Activated naive CD4-positive, alpha-beta T cell treated with anti-CD3 and anti-CD28 coated beads, Interleukin-2, amount 50 U/mL, for 24 hours (primary cell): ENCODE measurements at regions not wholly inside any gene's neighbourhood (a gene's known extent, or its start where the extent isn't known, plus 50 kb on each side); places are given as distances from the start of the nearest gene placed in this dataset.
"Not testable (repeated sequence)": the region's sequence is repeated elsewhere in the genome, so short reads cannot be mapped to it uniquely, and the experiment has no call there.

Experiments used
- H3K27ac Mint-ChIP-seq: one replicate; pipeline ENCODE4 v1.8.0; 2021; ENCODE audit warnings: mild to moderate bottlenecking, mixed read lengths
- H3K27me3 Mint-ChIP-seq: one replicate; pipeline ENCODE4 v1.8.0; 2021; ENCODE audit warnings: mixed read lengths
- H3K36me3 Mint-ChIP-seq: one replicate; pipeline ENCODE4 v1.8.0; 2021; ENCODE audit warnings: mixed read lengths
- H3K4me1 Mint-ChIP-seq: one replicate; pipeline ENCODE4 v1.8.0; 2021; ENCODE audit warnings: mixed read lengths
- H3K4me3 Mint-ChIP-seq: one replicate; pipeline ENCODE4 v1.8.0; 2021; ENCODE audit warnings: mild to moderate bottlenecking, mixed read lengths
- H3K9me3 Mint-ChIP-seq: one replicate; pipeline ENCODE4 v1.8.0; 2021; ENCODE audit warnings: mixed read lengths

DNA sequence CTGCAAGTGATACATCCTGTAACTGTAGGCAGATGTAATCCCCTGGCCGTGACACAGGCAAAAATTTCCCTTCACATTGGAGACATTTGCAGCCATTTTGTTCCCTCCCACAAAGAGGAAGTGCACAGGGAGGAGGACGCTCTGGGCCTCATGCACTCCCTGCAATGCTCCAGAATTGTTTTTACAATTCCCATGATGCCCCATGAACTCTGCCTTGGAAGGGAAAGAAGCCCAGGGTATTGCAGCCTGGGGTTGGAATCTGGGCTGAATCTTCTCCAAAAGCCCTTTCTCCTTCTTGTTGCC is 491.7 kb downstream of the CCDC171 start:
- Mint-ChIP-seq H3K36me3 (no peaks in the 10 kb centered on the region), H3K9me3 (no peaks in the 10 kb centered on the region), H3K4me3 (no peak overlapping the region), H3K27ac (no peak overlapping the region), H3K27me3 (no peaks in the 10 kb centered on the region), H3K4me1 (no peaks in the 10 kb centered on the region)

GRCh38 chr9:16045651-16046280 is 492.9 kb downstream of the CCDC171 start:
- Mint-ChIP-seq H3K4me1 (no peaks in the 10 kb centered on the region), H3K27ac (no peak overlapping the region), H3K4me3 (no peak overlapping the region), H3K27me3 (no peaks in the 10 kb centered on the region), H3K36me3 (no peaks in the 10 kb centered on the region), H3K9me3 (no peaks in the 10 kb centered on the region)

DNA sequence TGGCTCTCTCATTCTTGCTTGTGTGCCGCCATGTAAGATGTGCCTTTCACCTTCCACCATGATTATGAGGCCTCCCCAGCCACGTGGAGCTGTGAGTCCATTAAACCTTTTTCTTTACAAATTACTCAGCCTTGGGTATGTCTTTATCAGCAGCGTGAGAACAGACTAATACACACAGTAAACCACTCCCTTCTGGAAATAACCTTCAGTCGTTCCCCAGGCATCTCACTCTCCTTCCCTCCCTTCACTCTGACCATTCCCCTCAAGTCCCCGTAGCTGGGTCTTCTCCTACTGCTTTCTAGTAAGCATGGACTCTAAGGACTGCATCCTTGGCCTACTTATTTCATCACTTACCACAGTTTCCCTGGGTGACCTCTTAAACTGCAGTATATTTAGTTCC is 493.9 kb downstream of the CCDC171 start:
- no peaks in the 10 kb centered on the region for H3K27me3 Mint-ChIP-seq
- H3K4me3 Mint-ChIP-seq, result no peak overlapping the region
- H3K27ac Mint-ChIP-seq, result no peak overlapping the region
- H3K36me3 Mint-ChIP-seq, result no peaks in the 10 kb centered on the region
- no peaks in the 10 kb centered on the region for H3K9me3 Mint-ChIP-seq
- no peaks in the 10 kb centered on the region for H3K4me1 Mint-ChIP-seq

- H3K27me3 Mint-ChIP-seq, result no peaks in the 10 kb centered on the region
These were observed 495.3 kb downstream of the CCDC171 start for GRCh38 chr9:16048129-16048528.

GRCh38 chr9:16052146-16052545 is 499.3 kb downstream of the CCDC171 start:
- no peak overlapping the region for H3K4me3 Mint-ChIP-seq
- H3K36me3 Mint-ChIP-seq, result no peaks in the 10 kb centered on the region
- no peak overlapping the region for H3K27ac Mint-ChIP-seq
- H3K9me3 Mint-ChIP-seq, result no peaks in the 10 kb centered on the region
- H3K27me3 Mint-ChIP-seq, result no peaks in the 10 kb centered on the region
- H3K4me1 Mint-ChIP-seq, result no peaks in the 10 kb centered on the region

More at GRCh38 chr9:16048129-16048528, 495.3 kb downstream of the CCDC171 start:
- Mint-ChIP-seq H3K36me3 (no peaks in the 10 kb centered on the region), H3K4me1 (no peaks in the 10 kb centered on the region), H3K27ac (no peak overlapping the region), H3K9me3 (no peaks in the 10 kb centered on the region), H3K4me3 (no peak overlapping the region)

DNA sequence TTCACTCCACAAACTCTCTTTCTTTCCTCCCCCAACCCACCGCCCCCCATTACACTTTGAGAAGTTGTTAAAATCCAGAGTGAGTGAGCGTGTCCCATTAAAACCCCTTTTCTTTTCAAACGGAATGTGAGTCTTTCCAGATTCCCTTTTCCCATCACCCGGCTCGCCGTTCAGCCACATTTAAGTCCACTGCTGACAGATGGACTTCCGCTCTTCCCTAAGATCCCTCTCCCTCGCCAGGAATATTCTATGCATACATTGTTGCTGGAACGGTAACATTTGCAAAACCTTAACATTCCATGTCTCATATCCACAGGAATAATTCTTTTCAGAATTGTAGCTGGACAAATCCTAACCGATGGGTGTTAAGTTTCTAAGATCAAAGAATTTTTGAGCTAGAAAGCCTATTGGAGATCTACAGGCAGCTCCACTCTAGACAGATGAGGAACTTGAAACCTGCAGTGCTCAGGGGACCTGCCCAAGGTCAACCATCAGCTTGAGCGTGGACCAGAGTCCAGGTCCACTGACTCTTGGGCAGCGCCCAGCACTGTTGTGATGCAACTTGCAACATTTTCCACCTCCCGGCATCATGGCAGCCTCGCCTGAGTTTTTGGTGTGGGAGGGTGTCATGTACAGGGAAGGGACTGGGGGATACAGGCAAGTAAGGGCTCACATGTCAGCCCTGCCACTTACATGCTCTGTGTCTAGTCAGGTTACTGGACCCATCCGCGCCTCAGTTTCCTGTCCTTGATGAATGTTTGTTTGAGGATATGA is 500.1 kb downstream of the CCDC171 start:
- Mint-ChIP-seq H3K9me3 (no peaks in the 10 kb centered on the region), H3K27ac (no peak overlapping the region), H3K36me3 (no peaks in the 10 kb centered on the region), H3K4me3 (no peak overlapping the region), H3K27me3 (no peaks in the 10 kb centered on the region), H3K4me1 (peaks cover 1% of the 10 kb centered on the region)

- H3K9me3 Mint-ChIP-seq, result no peaks in the 10 kb centered on the region
- peaks cover 1% of the 10 kb centered on the region for H3K27me3 Mint-ChIP-seq
- H3K36me3 Mint-ChIP-seq, result no peaks in the 10 kb centered on the region
- no peak overlapping the region for H3K27ac Mint-ChIP-seq
- H3K4me1 Mint-ChIP-seq, result peaks cover 6% of the 10 kb centered on the region
- H3K4me3 Mint-ChIP-seq, result no peak overlapping the region
These were observed 504.7 kb downstream of the CCDC171 start for GRCh38 chr9:16057541-16057940.

GRCh38 chr9:16058131-16058549 is 505.3 kb downstream of the CCDC171 start:
- H3K27me3 Mint-ChIP-seq, result peaks cover 1% of the 10 kb centered on the region
- H3K27ac Mint-ChIP-seq, result no peak overlapping the region
- H3K9me3 Mint-ChIP-seq, result no peaks in the 10 kb centered on the region
- peaks cover 6% of the 10 kb centered on the region for H3K4me1 Mint-ChIP-seq
- no peak overlapping the region for H3K4me3 Mint-ChIP-seq
- no peaks in the 10 kb centered on the region for H3K36me3 Mint-ChIP-seq

DNA sequence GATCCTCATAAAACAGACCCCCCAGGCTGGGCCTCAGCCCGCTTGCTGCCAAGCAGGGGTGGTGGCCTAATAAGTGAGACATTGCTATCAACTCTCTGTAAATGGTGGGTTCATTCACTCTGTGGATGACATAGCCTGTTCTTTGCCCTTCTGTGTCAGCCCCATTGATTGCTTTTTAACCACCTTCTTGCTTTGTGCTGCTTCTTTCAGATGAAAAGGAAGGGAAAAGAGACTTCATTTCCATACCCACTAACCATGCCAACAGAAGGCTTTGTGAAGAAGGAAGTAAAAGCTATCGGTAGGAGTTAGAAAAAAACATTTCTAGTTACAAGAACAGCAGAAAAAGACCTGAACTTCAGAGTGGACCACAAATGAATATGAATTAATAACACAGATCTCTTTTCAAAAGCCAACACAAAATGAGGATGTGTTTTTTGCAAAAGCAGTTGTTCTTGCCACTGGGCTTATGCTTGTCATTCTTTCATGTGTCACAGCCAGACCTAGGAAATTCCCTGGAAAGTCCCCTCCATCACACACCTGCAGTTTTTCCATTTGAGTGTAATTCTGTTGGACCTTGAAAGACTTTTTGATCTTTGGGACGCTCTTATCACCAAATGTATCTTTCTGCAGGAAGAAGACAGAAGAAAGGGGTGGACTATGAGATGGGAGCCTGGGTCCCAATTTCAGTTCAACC is 507.7 kb downstream of the CCDC171 start:
- H3K4me3 Mint-ChIP-seq, result no peak overlapping the region
- no peaks in the 10 kb centered on the region for H3K36me3 Mint-ChIP-seq
- no peak overlapping the region for H3K27ac Mint-ChIP-seq
- H3K27me3 Mint-ChIP-seq, result peaks cover 1% of the 10 kb centered on the region
- H3K4me1 Mint-ChIP-seq, result peaks cover 6% of the 10 kb centered on the region
- H3K9me3 Mint-ChIP-seq, result no peaks in the 10 kb centered on the region

DNA sequence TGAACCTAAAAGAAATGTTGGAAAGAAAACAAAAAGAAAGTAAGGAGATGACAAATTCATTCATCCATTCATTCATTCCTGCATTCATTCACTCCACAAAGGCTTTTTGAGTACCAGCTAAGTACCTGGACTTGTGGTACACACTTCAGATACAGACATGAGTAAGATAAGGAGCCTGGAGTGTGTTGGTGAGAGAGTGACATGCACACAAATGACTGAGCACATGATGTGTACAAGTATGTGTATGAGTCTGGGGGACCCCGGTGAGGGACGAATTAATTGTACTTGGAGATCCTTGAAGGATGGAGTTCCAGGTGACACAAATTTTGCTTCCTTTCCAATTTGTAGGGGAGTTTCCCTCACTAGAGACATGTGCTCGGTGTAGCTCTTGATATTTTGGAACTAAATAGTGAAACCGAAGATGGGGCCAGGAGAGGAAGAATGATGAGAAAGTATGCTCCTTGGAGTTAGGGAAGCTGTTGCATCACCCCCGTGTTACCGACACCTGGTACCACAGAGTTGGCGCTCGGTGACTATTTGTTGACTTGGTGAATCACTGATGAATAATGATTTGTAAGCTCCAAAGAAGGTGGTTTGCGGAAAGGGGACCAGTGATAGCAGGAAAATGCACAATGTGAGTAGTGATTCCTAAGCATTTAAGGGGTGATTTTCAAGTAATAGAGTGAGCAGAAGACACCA is 509.8 kb downstream of the CCDC171 start:
- no peak overlapping the region for H3K27ac Mint-ChIP-seq
- peaks cover 1% of the 10 kb centered on the region for H3K27me3 Mint-ChIP-seq
- no peak overlapping the region for H3K4me3 Mint-ChIP-seq
- H3K9me3 Mint-ChIP-seq, result no peaks in the 10 kb centered on the region
- no peaks in the 10 kb centered on the region for H3K36me3 Mint-ChIP-seq
- H3K4me1 Mint-ChIP-seq, result peaks cover 6% of the 10 kb centered on the region

DNA sequence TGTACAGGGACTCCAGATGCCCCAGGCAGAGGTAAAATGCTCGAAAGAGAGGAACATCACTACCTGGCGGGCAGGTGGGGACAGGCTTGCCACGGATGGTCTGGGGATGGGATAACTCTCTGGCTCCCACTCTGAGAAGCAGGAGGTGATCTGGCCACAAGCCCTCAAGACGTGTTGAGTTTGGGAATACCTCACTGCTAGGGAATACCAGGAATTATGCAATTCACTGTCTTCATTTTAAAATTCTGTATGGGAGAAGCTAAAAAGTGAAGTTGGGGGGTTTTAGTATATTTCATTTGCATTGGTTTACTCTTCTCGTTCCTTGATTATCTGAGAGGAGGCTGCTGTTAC is 510.4 kb downstream of the CCDC171 start:
- Mint-ChIP-seq H3K36me3 (no peaks in the 10 kb centered on the region), H3K4me3 (no peak overlapping the region), H3K4me1 (peaks cover 2% of the 10 kb centered on the region), H3K27me3 (peaks cover 1% of the 10 kb centered on the region), H3K27ac (no peak overlapping the region), H3K9me3 (no peaks in the 10 kb centered on the region)

GRCh38 chr9:16064771-16065170 is 511.9 kb downstream of the CCDC171 start:
- Mint-ChIP-seq H3K27ac (no peak overlapping the region), H3K4me1 (no peaks in the 10 kb centered on the region), H3K36me3 (no peaks in the 10 kb centered on the region), H3K4me3 (no peak overlapping the region), H3K9me3 (peaks cover 4% of the 10 kb centered on the region), H3K27me3 (no peaks in the 10 kb centered on the region)

DNA sequence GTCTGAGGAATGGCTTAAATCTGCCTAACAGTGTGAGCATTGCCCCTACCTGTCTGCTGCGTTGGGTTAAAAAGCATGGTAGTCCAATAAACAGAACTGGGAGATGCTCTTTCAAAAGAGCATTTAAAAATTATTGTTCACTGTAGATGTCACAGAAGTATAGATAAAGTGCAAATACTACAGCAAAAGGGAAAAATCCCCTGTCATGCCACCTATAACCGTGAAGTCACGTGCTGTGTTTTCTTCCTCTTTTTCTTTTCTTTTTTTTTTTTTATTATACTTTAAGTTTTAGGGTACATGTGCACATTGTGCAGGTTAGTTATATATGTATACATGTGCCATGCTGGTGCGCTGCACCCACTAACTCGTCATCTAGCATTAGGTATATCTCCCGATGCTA is 513.4 kb downstream of the CCDC171 start:
- H3K4me3 Mint-ChIP-seq, H3K27ac Mint-ChIP-seq, H3K9me3 Mint-ChIP-seq, H3K27me3 Mint-ChIP-seq, H3K36me3 Mint-ChIP-seq, H3K4me1 Mint-ChIP-seq: not testable (repeated sequence)

DNA sequence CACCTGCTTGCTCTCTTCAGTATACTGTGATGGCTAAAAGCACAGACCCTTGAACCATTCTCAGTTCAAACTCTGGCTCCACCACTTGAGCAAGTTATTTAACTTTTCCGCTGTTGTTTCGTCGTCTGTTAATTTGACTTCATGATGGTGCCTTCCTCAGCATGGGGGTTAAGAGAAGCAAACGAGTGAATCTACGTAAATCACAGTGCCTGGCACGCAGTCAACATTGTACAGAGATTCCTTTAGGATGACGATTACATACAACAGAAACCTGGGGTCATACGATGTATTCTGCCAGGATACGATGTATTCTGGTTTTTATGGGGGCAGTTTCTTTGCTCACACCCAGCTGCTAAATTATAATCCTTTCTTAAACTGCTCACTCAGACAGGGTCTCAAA is 515.6 kb downstream of the CCDC171 start:
- Mint-ChIP-seq H3K4me3 (no peak overlapping the region), H3K27ac (no peak overlapping the region), H3K27me3 (peaks cover 3% of the 10 kb centered on the region), H3K36me3 (no peaks in the 10 kb centered on the region), H3K4me1 (no peaks in the 10 kb centered on the region), H3K9me3 (peaks cover 4% of the 10 kb centered on the region)

- no peaks in the 10 kb centered on the region for H3K4me1 Mint-ChIP-seq
- no peaks in the 10 kb centered on the region for H3K36me3 Mint-ChIP-seq
- H3K9me3 Mint-ChIP-seq, result peaks cover 4% of the 10 kb centered on the region
- H3K4me3 Mint-ChIP-seq, result no peak overlapping the region
- peaks cover 3% of the 10 kb centered on the region for H3K27me3 Mint-ChIP-seq
- no peak overlapping the region for H3K27ac Mint-ChIP-seq
These were observed 516.4 kb downstream of the CCDC171 start for GRCh38 chr9:16069249-16069648.
